ENCODE measurements at regions not wholly inside any gene's neighbourhood (a gene's known extent, or its start where the extent isn't known, plus 50 kb on each side); places are given as distances from the start of the nearest gene placed in this dataset.

DNA sequence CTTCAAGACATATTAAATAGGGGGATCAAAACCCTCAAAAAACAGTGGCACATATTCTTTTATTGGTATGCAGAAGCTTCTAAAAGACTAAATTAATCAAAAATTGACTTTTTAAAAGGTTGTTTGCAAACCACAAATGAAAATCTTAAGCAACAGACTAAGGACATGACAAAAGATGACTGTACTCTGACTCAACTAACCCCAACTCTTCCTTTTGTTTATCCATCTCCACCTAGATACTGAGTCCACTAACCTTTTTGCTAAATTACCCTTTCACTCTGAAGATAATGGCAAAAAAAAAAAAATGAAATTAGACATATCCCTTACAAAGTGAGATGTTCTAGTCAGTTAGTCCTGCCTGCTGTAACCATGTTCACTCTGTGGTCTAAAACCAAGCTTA, 91.6 kb upstream of the NLRP2B start:
- TF ChIP-seq, protein P1, sequence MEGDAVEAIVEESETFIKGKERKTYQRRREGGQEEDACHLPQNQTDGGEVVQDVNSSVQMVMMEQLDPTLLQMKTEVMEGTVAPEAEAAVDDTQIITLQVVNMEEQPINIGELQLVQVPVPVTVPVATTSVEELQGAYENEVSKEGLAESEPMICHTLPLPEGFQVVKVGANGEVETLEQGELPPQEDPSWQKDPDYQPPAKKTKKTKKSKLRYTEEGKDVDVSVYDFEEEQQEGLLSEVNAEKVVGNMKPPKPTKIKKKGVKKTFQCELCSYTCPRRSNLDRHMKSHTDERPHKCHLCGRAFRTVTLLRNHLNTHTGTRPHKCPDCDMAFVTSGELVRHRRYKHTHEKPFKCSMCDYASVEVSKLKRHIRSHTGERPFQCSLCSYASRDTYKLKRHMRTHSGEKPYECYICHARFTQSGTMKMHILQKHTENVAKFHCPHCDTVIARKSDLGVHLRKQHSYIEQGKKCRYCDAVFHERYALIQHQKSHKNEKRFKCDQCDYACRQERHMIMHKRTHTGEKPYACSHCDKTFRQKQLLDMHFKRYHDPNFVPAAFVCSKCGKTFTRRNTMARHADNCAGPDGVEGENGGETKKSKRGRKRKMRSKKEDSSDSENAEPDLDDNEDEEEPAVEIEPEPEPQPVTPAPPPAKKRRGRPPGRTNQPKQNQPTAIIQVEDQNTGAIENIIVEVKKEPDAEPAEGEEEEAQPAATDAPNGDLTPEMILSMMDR (IDR thresholded peaks at IDR 0.05 in 4 of 5, conservative IDR thresholded peaks at IDR 0.05 in 1 of 5), result no peak
- no peak for TF ChIP-seq POLR2A (IDR thresholded peaks at IDR 0.05)
